ENCODE measurements at regions not wholly inside any gene's neighbourhood (a gene's known extent, or its start where the extent isn't known, plus 50 kb on each side); places are given as distances from the start of the nearest gene placed in this dataset.

DNA sequence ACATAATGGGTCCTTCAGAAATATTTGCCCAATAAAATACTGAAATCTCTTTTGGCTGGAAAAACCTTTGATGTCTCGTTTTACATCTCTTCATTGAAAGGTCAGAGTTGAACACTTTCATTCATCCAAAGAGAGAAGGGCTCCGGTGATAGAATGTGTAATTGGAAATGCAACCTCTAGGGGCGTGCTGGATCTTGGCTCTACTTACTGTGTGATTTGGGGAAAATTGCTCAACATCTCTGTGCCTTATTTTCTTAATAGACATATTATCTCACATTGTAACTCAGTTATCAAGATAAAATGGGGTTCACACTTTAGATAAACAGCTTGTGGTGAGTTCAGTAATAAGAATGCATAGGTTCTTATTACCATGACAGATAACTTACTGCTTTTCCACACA, 1444.1 kb downstream of the SLITRK5 start:
- TF ChIP-seq, protein P1, sequence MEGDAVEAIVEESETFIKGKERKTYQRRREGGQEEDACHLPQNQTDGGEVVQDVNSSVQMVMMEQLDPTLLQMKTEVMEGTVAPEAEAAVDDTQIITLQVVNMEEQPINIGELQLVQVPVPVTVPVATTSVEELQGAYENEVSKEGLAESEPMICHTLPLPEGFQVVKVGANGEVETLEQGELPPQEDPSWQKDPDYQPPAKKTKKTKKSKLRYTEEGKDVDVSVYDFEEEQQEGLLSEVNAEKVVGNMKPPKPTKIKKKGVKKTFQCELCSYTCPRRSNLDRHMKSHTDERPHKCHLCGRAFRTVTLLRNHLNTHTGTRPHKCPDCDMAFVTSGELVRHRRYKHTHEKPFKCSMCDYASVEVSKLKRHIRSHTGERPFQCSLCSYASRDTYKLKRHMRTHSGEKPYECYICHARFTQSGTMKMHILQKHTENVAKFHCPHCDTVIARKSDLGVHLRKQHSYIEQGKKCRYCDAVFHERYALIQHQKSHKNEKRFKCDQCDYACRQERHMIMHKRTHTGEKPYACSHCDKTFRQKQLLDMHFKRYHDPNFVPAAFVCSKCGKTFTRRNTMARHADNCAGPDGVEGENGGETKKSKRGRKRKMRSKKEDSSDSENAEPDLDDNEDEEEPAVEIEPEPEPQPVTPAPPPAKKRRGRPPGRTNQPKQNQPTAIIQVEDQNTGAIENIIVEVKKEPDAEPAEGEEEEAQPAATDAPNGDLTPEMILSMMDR (IDR thresholded peaks at IDR 0.05 in 2 of 3, conservative IDR thresholded peaks at IDR 0.05 in 1 of 3; ENCODE audit: borderline replicate concordance in 1 of 3, insufficient read depth in 1 of 3, low read depth in 2 of 3, low read length in 2 of 3) = peak in 2 of 3 experiments; percentile 17 to 24; a peak in 2 of 6 replicates
- TF ChIP-seq EZH2 (IDR thresholded peaks at IDR 0.05) (no peak), YY1 (IDR thresholded peaks at IDR 0.05; ENCODE audit: extremely low read depth, insufficient replicate concordance, low read depth, low read length) (no peak), POLR2AphosphoS5 (IDR thresholded peaks at IDR 0.05; ENCODE audit: low read depth, low read length) (no peak), POLR2A (IDR thresholded peaks at IDR 0.05; ENCODE audit: borderline replicate concordance, extremely low read depth, insufficient read depth, insufficient read length) (no peak), RAD21 (IDR thresholded peaks at IDR 0.05; ENCODE audit: low read depth) (no peak)

All from HCT116 (cell line).